Caco-2 (cell line): ENCODE measurements at regions not wholly inside any gene's neighbourhood (a gene's known extent, or its start where the extent isn't known, plus 50 kb on each side); places are given as distances from the start of the nearest gene placed in this dataset.

Source experiments
- BruUV-seq: library from RNA; stranded (reverse); fragments of 400-500 nt; replicated peaks from 2 replicates; lab custom pipeline; 2021; lab: Mats Ljungman, UMichigan
- CTCF ChIA-PET: fragments of 300-600 bp; sonication (Branson Sonifier 250); formaldehyde crosslinking; loops from one replicate; lab custom pipeline; 2022; ENCODE audit warnings: antibody characterized with exemption; lab: Charles Lee
- POLR2A ChIA-PET: fragments of 300-600 bp; sonication (Branson Sonifier 250); formaldehyde crosslinking; loops from one replicate; lab custom pipeline; 2022; ENCODE audit warnings: antibody characterized with exemption; lab: Charles Lee
- DNase-seq, 2 experiments: peaks; one replicate each; pipeline versions ENCODE4 v3.0.0 to v3.0.0-alpha.2; 2020 to 2022
- H3K27me3 ChIP-seq: replicated peaks from 2 replicates; pipeline ENCODE4 v1.6.0; 2011; ENCODE audit warnings: low read length; ENCODE audit not compliant: control insufficient read depth, insufficient read depth
- H3K36me3 ChIP-seq: 2 replicates; pipeline ENCODE4 v1.5.1; 2011; ENCODE audit warnings: low read length; ENCODE audit not compliant: control insufficient read depth, insufficient read depth
- H3K4me1 ChIP-seq: fragments of 250-450 bp; sonication (Bioruptor Pico); 2 replicates; pipeline ENCODE4 v1.5.1; 2020; ENCODE audit warnings: mild to moderate bottlenecking
- H3K4me3 ChIP-seq: 2 replicates; pipeline ENCODE4 v1.5.1; 2011; ENCODE audit warnings: low read depth, mild to moderate bottlenecking, control low read depth, low read length
- H3K9me3 ChIP-seq: fragments of 250-450 bp; sonication (Bioruptor Pico); 2 replicates; pipeline ENCODE4 v1.5.1; 2020; ENCODE audit warnings: mild to moderate bottlenecking, moderate library complexity
- H3K27ac Mint-ChIP-seq: one replicate; pipeline ENCODE4 v1.8.0; 2022; ENCODE audit warnings: mixed read lengths; ENCODE audit not compliant: unreplicated experiment
- H3K27me3 Mint-ChIP-seq: one replicate; pipeline ENCODE4 v1.8.0; 2022; ENCODE audit warnings: mixed read lengths; ENCODE audit not compliant: insufficient read depth, unreplicated experiment
- H3K36me3 Mint-ChIP-seq: one replicate; pipeline ENCODE4 v1.8.0; 2022; ENCODE audit warnings: mild to moderate bottlenecking, mixed read lengths; ENCODE audit not compliant: insufficient read depth, unreplicated experiment
- H3K4me1 Mint-ChIP-seq: one replicate; pipeline ENCODE4 v1.8.0; 2022; ENCODE audit warnings: low read depth, mixed read lengths; ENCODE audit not compliant: unreplicated experiment
- H3K4me3 Mint-ChIP-seq: one replicate; pipeline ENCODE4 v1.8.0; 2022; ENCODE audit warnings: mild to moderate bottlenecking, moderate library complexity, mixed read lengths; ENCODE audit not compliant: unreplicated experiment
- H3K9me3 Mint-ChIP-seq: one replicate; pipeline ENCODE4 v1.8.0; 2022; ENCODE audit warnings: mixed read lengths; ENCODE audit not compliant: unreplicated experiment
- CTCF ChIP-seq, 2 experiments: fragments of 200-600 bp in 1 of 2; IDR thresholded peaks; 1 replicate in 1 of 2; 2 replicates in 1 of 2; pipeline versions ENCODE4 v1.5.1 to v1.8.0; 2011 to 2022; ENCODE audit warnings: antibody characterized with exemption in 1 of 2, control low read depth in 1 of 2, inconsistent platforms in 1 of 2, low read depth in 1 of 2, low read length in 1 of 2, mild to moderate bottlenecking in 1 of 2, moderate library complexity in 1 of 2; ENCODE audit not compliant: insufficient read depth in 1 of 2, severe bottlenecking in 1 of 2, unreplicated experiment in 1 of 2
- intact Hi-C: fragments of 100-400 bp; cut with micrococcal nuclease; formaldehyde crosslinking; loops from one replicate; pipeline ENCODE4 v1.10.0; 2022; ENCODE audit not compliant: unreplicated experiment

GRCh38 chr22:48968201-48968959, 859.3 kb downstream of the BRD1 start:
- Histone ChIP-seq H3K36me3 (no peaks in the 10 kb centered on the region), H3K27me3 (no peaks in the 10 kb centered on the region), H3K9me3 (no peaks in the 10 kb centered on the region), H3K4me3 (no peak overlapping the region), H3K4me1 (no peaks in the 10 kb centered on the region)
- intact Hi-C loops: no loop called here
- no peaks in the 10 kb centered on the region for H3K9me3 Mint-ChIP-seq
- H3K27me3 Mint-ChIP-seq: peaks cover 10% of the 10 kb centered on the region
- no peaks in the 10 kb centered on the region for H3K4me1 Mint-ChIP-seq
- no peaks in the 10 kb centered on the region for H3K36me3 Mint-ChIP-seq
- ChIA-PET CTCF (no interaction called here), POLR2A (no interaction called here)
- H3K27ac Mint-ChIP-seq: no peak overlapping the region
- no peak overlapping the region for H3K4me3 Mint-ChIP-seq
- DNase-seq: peak in 1 of 2 experiments; percentile 58
- TF ChIP-seq CTCF (IDR thresholded peaks at IDR 0.05; ENCODE audit: insufficient read depth in 1 of 2, low read depth in 1 of 2, low read length in 1 of 2, severe bottlenecking in 1 of 2, unreplicated experiment in 1 of 2): peak; percentile 70 to 71
- no TSS peak for BruUV-seq

GRCh38 chr22:48963405-48963804, 864.3 kb downstream of the BRD1 start:
- CTCF ChIA-PET: no interaction called here

GRCh38 chr22:48961705-48962104, 866.0 kb downstream of the BRD1 start:
- Mint-ChIP-seq H3K27me3 (peaks cover 14% of the 10 kb centered on the region), H3K4me1 (no peaks in the 10 kb centered on the region), H3K4me3 (no peak overlapping the region), H3K36me3 (no peaks in the 10 kb centered on the region), H3K9me3 (peaks cover 8% of the 10 kb centered on the region), H3K27ac (no peak overlapping the region)
- Histone ChIP-seq H3K4me1 (no peaks in the 10 kb centered on the region), H3K27me3 (no peaks in the 10 kb centered on the region), H3K9me3 (no peaks in the 10 kb centered on the region), H3K36me3 (no peaks in the 10 kb centered on the region), H3K4me3 (no peak overlapping the region)
- BruUV-seq: no TSS peak
- intact Hi-C loops: no loop called here
- CTCF ChIA-PET: no interaction called here
- POLR2A ChIA-PET: no interaction called here
- no peak for DNase-seq
- no peak for TF ChIP-seq CTCF (IDR thresholded peaks at IDR 0.05; ENCODE audit: insufficient read depth in 1 of 2, low read depth in 1 of 2, low read length in 1 of 2, severe bottlenecking in 1 of 2, unreplicated experiment in 1 of 2)

More at GRCh38 chr22:48963405-48963804, 864.3 kb downstream of the BRD1 start:
- H3K27me3 ChIP-seq: no peaks in the 10 kb centered on the region
- Mint-ChIP-seq H3K27me3 (peaks cover 14% of the 10 kb centered on the region), H3K4me1 (no peaks in the 10 kb centered on the region), H3K36me3 (no peaks in the 10 kb centered on the region), H3K27ac (no peak overlapping the region), H3K9me3 (no peaks in the 10 kb centered on the region), H3K4me3 (no peak overlapping the region)
- POLR2A ChIA-PET: no interaction called here
- BruUV-seq: no TSS peak
- intact Hi-C loops: no loop called here
- H3K4me1 ChIP-seq: no peaks in the 10 kb centered on the region
- H3K36me3 ChIP-seq: no peaks in the 10 kb centered on the region
- no peak for TF ChIP-seq CTCF (IDR thresholded peaks at IDR 0.05; ENCODE audit: insufficient read depth in 1 of 2, low read depth in 1 of 2, low read length in 1 of 2, severe bottlenecking in 1 of 2, unreplicated experiment in 1 of 2)
- no peak overlapping the region for H3K4me3 ChIP-seq
- DNase-seq: no peak
- no peaks in the 10 kb centered on the region for H3K9me3 ChIP-seq
